Breast epithelium (tissue), 3 donors: ENCODE measurements at regions not wholly inside any gene's neighbourhood (a gene's known extent, or its start where the extent isn't known, plus 50 kb on each side); places are given as distances from the start of the nearest gene placed in this dataset.

Source experiments
- POLR2A ChIP-seq: fragments of 450-650 bp; IDR thresholded peaks from one replicate; pipeline ENCODE4 v1.6.1; 2016; ENCODE audit warnings: antibody characterized with exemption, mild to moderate bottlenecking, moderate library complexity
- POLR2AphosphoS5 ChIP-seq, 3 donors: sonication (generic); formaldehyde crosslinking; IDR thresholded peaks; one replicate each; pipeline ENCODE4 v1.6.1; 2017; ENCODE audit warnings: antibody characterized with exemption in 3 of 3
- TF ChIP-seq, protein P1 (sequence below), 3 donors: fragments of 450-650 bp; IDR thresholded peaks; one replicate each; pipeline ENCODE4 v1.5.1; 2016 to 2017; ENCODE audit warnings: antibody characterized with exemption in 3 of 3, mild to moderate bottlenecking in 3 of 3, moderate library complexity in 3 of 3

DNA sequence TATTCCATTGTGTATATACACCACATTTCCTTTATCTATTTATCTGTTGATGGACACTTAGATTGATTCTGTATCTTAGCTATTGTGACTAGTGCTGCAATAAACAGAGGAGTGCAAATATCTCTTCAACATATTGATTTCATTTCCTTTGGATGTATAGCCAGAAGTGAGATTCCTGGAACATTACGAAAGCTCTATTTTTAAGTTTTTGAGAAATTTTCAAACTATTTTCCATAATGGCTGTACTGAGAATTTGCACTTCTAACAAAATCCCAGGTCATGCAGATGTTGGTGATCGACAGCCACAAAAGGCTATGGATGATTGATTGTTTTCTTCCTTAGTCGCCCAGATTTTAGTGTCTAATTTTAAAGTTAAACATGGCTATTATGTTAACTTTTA, 132.7 kb upstream of the MTAP start:
- TF ChIP-seq, protein P1, sequence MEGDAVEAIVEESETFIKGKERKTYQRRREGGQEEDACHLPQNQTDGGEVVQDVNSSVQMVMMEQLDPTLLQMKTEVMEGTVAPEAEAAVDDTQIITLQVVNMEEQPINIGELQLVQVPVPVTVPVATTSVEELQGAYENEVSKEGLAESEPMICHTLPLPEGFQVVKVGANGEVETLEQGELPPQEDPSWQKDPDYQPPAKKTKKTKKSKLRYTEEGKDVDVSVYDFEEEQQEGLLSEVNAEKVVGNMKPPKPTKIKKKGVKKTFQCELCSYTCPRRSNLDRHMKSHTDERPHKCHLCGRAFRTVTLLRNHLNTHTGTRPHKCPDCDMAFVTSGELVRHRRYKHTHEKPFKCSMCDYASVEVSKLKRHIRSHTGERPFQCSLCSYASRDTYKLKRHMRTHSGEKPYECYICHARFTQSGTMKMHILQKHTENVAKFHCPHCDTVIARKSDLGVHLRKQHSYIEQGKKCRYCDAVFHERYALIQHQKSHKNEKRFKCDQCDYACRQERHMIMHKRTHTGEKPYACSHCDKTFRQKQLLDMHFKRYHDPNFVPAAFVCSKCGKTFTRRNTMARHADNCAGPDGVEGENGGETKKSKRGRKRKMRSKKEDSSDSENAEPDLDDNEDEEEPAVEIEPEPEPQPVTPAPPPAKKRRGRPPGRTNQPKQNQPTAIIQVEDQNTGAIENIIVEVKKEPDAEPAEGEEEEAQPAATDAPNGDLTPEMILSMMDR (IDR thresholded peaks at IDR 0.05) = no peak
- TF ChIP-seq POLR2A (no peak), POLR2AphosphoS5 (IDR thresholded peaks at IDR 0.05) (no peak)
